Panc1 (cell line): ENCODE measurements at regions not wholly inside any gene's neighbourhood (a gene's known extent, or its start where the extent isn't known, plus 50 kb on each side); places are given as distances from the start of the nearest gene placed in this dataset.

Experiments
- TF ChIP-seq, protein P1 (sequence below), 2 experiments: IDR thresholded peaks; 2 replicates each; pipeline ENCODE4 v1.6.1; 2011 to 2012; ENCODE audit warnings: low read depth in 2 of 2, control low read depth in 1 of 2, low read length in 1 of 2, mild to moderate bottlenecking in 1 of 2, moderate library complexity in 1 of 2; ENCODE audit not compliant: insufficient read depth in 1 of 2
- TF ChIP-seq, protein P2 (sequence below): fragments of 450-650 bp; IDR thresholded peaks from 2 replicates; pipeline ENCODE4 v1.5.1; 2017; ENCODE audit warnings: mild to moderate bottlenecking

DNA sequence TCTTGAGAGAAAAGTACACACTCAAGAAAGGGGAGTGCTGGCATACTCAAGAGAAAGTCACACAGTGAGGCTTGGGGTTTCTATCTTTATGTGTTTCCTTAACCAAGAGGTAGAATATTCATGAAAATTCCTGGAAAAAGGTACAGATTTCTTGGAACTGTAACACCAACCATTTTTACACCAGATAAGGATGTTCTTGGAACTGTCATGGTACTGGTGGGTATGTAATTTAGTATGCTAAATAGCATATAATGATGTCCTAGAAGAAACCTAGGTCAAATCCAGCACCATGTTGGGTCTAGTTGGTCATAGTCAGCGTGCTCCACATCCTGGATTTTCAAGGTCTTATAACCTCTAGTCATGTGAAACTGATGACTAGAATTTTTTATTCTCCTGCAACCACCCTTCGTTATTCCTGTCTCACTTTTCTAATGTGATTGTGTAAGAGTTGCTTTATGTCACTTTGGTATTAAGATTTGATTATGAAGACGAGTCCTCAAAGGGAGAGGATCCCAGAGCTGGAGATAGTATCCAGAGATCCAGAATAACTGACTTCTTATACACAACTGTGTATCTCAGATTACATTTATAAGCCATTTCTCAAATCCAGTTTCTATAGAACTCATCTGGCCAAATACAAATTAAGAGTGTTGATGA, 510.1 kb downstream of the TMTC2 start:
- TF ChIP-seq, protein P1, sequence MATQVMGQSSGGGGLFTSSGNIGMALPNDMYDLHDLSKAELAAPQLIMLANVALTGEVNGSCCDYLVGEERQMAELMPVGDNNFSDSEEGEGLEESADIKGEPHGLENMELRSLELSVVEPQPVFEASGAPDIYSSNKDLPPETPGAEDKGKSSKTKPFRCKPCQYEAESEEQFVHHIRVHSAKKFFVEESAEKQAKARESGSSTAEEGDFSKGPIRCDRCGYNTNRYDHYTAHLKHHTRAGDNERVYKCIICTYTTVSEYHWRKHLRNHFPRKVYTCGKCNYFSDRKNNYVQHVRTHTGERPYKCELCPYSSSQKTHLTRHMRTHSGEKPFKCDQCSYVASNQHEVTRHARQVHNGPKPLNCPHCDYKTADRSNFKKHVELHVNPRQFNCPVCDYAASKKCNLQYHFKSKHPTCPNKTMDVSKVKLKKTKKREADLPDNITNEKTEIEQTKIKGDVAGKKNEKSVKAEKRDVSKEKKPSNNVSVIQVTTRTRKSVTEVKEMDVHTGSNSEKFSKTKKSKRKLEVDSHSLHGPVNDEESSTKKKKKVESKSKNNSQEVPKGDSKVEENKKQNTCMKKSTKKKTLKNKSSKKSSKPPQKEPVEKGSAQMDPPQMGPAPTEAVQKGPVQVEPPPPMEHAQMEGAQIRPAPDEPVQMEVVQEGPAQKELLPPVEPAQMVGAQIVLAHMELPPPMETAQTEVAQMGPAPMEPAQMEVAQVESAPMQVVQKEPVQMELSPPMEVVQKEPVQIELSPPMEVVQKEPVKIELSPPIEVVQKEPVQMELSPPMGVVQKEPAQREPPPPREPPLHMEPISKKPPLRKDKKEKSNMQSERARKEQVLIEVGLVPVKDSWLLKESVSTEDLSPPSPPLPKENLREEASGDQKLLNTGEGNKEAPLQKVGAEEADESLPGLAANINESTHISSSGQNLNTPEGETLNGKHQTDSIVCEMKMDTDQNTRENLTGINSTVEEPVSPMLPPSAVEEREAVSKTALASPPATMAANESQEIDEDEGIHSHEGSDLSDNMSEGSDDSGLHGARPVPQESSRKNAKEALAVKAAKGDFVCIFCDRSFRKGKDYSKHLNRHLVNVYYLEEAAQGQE (IDR thresholded peaks at IDR 0.05; ENCODE audit: insufficient read depth in 1 of 2, low read depth in 2 of 2, low read length in 1 of 2) = no peak
- TF ChIP-seq, protein P2, sequence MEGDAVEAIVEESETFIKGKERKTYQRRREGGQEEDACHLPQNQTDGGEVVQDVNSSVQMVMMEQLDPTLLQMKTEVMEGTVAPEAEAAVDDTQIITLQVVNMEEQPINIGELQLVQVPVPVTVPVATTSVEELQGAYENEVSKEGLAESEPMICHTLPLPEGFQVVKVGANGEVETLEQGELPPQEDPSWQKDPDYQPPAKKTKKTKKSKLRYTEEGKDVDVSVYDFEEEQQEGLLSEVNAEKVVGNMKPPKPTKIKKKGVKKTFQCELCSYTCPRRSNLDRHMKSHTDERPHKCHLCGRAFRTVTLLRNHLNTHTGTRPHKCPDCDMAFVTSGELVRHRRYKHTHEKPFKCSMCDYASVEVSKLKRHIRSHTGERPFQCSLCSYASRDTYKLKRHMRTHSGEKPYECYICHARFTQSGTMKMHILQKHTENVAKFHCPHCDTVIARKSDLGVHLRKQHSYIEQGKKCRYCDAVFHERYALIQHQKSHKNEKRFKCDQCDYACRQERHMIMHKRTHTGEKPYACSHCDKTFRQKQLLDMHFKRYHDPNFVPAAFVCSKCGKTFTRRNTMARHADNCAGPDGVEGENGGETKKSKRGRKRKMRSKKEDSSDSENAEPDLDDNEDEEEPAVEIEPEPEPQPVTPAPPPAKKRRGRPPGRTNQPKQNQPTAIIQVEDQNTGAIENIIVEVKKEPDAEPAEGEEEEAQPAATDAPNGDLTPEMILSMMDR = no peak
